ENCODE measurements at regions not wholly inside any gene's neighbourhood (a gene's known extent, or its start where the extent isn't known, plus 50 kb on each side); places are given as distances from the start of the nearest gene placed in this dataset.

DNA sequence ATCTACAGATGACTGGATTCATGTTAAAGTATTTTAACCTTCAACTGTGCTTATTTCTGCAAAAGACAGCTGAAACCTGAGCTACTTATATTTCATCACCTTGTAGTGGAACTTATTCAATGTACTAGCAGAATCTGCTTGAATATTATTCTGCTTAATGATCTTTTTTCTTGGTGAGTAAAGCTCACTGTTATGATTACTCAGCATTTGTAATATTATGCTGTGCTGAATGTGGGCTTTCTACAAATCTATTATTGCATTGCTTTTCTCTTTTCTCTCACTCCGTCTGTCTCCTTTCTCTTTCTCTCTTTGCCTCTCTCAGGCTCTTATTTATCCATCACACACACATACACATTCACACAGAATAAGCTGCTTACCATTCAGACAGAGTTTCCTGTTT, 98.7 kb upstream of the TMEM196 start:
- TF ChIP-seq, protein P1, sequence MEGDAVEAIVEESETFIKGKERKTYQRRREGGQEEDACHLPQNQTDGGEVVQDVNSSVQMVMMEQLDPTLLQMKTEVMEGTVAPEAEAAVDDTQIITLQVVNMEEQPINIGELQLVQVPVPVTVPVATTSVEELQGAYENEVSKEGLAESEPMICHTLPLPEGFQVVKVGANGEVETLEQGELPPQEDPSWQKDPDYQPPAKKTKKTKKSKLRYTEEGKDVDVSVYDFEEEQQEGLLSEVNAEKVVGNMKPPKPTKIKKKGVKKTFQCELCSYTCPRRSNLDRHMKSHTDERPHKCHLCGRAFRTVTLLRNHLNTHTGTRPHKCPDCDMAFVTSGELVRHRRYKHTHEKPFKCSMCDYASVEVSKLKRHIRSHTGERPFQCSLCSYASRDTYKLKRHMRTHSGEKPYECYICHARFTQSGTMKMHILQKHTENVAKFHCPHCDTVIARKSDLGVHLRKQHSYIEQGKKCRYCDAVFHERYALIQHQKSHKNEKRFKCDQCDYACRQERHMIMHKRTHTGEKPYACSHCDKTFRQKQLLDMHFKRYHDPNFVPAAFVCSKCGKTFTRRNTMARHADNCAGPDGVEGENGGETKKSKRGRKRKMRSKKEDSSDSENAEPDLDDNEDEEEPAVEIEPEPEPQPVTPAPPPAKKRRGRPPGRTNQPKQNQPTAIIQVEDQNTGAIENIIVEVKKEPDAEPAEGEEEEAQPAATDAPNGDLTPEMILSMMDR (IDR thresholded peaks at IDR 0.05; ENCODE audit: extremely low read depth in 1 of 2, insufficient read depth in 1 of 2, low read depth in 1 of 2, low read length in 2 of 2): no peak
- TF ChIP-seq, protein P2, sequence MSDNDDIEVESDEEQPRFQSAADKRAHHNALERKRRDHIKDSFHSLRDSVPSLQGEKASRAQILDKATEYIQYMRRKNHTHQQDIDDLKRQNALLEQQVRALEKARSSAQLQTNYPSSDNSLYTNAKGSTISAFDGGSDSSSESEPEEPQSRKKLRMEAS (IDR thresholded peaks at IDR 0.05; ENCODE audit: insufficient read depth, insufficient read length): no peak
- TF ChIP-seq POLR2A (IDR thresholded peaks at IDR 0.05; ENCODE audit: low read depth, low read length): no peak
- no peak for TF ChIP-seq EZH2 (IDR thresholded peaks at IDR 0.05; ENCODE audit: borderline replicate concordance, low read depth, low read length, severe bottlenecking)
- TF ChIP-seq FOS (IDR thresholded peaks at IDR 0.05; ENCODE audit: borderline replicate concordance, insufficient read depth, low read length): no peak
- TF ChIP-seq GATA2 (IDR thresholded peaks at IDR 0.05; ENCODE audit: insufficient read depth, insufficient read length, low read depth, low read length): no peak
- no peak for TF ChIP-seq POLR2AphosphoS5 (IDR thresholded peaks at IDR 0.05; ENCODE audit: insufficient read depth, low read depth, low read length)
- TF ChIP-seq MYC (IDR thresholded peaks at IDR 0.05; ENCODE audit: low read depth, low read length): no peak
- no peak for TF ChIP-seq JUN (IDR thresholded peaks at IDR 0.05; ENCODE audit: borderline replicate concordance, insufficient read depth, insufficient read length, low read depth)
- Histone ChIP-seq H3K27me3 (ENCODE audit: control insufficient read depth in 2 of 2, insufficient read depth in 2 of 2, low read length in 2 of 2) (no peaks in the 10 kb centered on the region), H3K9me1 (replicated peaks; ENCODE audit: control insufficient read depth, extremely low read depth, insufficient read depth, low read length) (no peaks in the 10 kb centered on the region), H3K4me1 (ENCODE audit: control insufficient read depth, extremely low read depth, insufficient read depth, low read length) (no peaks in the 10 kb centered on the region), H3K9me3 (replicated peaks; ENCODE audit: control insufficient read depth, insufficient read depth, low read length) (no peaks in the 10 kb centered on the region), H3K79me2 (ENCODE audit: control insufficient read depth, insufficient read depth, low read length) (no peaks in the 10 kb centered on the region), H3K9ac (replicated peaks; ENCODE audit: extremely low read depth, insufficient read depth, low read length) (no peak overlapping the region), H3K4me2 (ENCODE audit: insufficient read depth, low read length) (no peak overlapping the region), H3K27ac (ENCODE audit: insufficient read depth, low read depth, low read length) (no peak overlapping the region), H3K36me3 (ENCODE audit: control insufficient read depth in 2 of 2, extremely low read depth in 1 of 2, insufficient read depth in 2 of 2, low read length in 2 of 2) (no peaks in the 10 kb centered on the region), H4K20me1 (replicated peaks; ENCODE audit: control insufficient read depth, extremely low read depth, insufficient read depth, low read length) (no peaks in the 10 kb centered on the region), H3K4me3 (replicated peaks in 1 of 3; ENCODE audit: insufficient read depth in 1 of 3, low read depth in 1 of 3, low read length in 3 of 3) (no peak overlapping the region), H2AFZ (ENCODE audit: low read depth, low read length) (no peak overlapping the region)
- no peak for FAIRE-seq
- CTCF ChIA-PET: no interaction called here
- DNase-seq (ENCODE audit: low read depth, low spot score): no peak
- POLR2A ChIA-PET: no interaction called here
- intact Hi-C loops (cut with micrococcal nuclease): no loop called here
- no TSS peak for BruUV-seq (replicated peaks)
- dilution Hi-C loops (cut with MboI; ENCODE audit: extremely low pct_ligation_motif_present, low sequenced_read_pairs): no loop called here
